C4-2B (cell line): ENCODE measurements at regions not wholly inside any gene's neighbourhood (a gene's known extent, or its start where the extent isn't known, plus 50 kb on each side); places are given as distances from the start of the nearest gene placed in this dataset.

Source experiments
- ZFX ChIP-seq: fragments of 450-650 bp; IDR thresholded peaks from 2 replicates; pipeline ENCODE4 v1.6.1; 2017
- TF ChIP-seq, protein P1 (sequence below): fragments of 450-650 bp; conservative IDR thresholded peaks from 2 replicates; pipeline ENCODE4 v1.5.1; 2017; ENCODE audit warnings: mild to moderate bottlenecking

DNA sequence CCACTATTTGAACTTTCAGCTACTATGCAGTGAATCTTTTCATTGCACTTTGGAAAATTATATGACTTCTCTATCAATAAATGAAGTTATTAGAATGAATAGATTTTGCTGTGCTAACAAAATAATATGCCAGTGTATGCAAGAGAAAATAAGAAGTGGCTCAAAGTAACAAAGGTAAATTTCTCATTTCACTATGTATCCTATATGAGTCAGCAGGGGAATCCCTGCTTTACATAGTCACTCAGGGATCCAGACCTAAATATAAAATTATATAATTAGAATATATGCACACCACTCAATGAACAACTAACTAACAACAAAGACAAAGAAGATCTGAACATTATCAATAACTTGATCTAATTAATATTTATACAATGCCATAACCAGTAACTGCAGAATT, 390.8 kb upstream of the IRAK1BP1 start:
- TF ChIP-seq, protein P1, sequence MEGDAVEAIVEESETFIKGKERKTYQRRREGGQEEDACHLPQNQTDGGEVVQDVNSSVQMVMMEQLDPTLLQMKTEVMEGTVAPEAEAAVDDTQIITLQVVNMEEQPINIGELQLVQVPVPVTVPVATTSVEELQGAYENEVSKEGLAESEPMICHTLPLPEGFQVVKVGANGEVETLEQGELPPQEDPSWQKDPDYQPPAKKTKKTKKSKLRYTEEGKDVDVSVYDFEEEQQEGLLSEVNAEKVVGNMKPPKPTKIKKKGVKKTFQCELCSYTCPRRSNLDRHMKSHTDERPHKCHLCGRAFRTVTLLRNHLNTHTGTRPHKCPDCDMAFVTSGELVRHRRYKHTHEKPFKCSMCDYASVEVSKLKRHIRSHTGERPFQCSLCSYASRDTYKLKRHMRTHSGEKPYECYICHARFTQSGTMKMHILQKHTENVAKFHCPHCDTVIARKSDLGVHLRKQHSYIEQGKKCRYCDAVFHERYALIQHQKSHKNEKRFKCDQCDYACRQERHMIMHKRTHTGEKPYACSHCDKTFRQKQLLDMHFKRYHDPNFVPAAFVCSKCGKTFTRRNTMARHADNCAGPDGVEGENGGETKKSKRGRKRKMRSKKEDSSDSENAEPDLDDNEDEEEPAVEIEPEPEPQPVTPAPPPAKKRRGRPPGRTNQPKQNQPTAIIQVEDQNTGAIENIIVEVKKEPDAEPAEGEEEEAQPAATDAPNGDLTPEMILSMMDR, result no peak
- TF ChIP-seq ZFX, result no peak
